PC-9 (cell line): ENCODE measurements at regions not wholly inside any gene's neighbourhood (a gene's known extent, or its start where the extent isn't known, plus 50 kb on each side); places are given as distances from the start of the nearest gene placed in this dataset.

Experiments
- BruUV-seq: library from RNA; stranded (reverse); fragments of 400-500 nt; replicated peaks from 2 replicates; lab custom pipeline; 2021; lab: Mats Ljungman, UMichigan
- CTCF ChIA-PET: fragments of 300-600 bp; sonication (Branson Sonifier 250); formaldehyde crosslinking; loops from one replicate; lab custom pipeline; 2022; ENCODE audit warnings: antibody characterized with exemption; lab: Charles Lee
- POLR2A ChIA-PET: fragments of 300-600 bp; sonication (Branson Sonifier 250); formaldehyde crosslinking; loops from one replicate; lab custom pipeline; 2022; ENCODE audit warnings: antibody characterized with exemption; ENCODE audit not compliant: unreplicated experiment; lab: Charles Lee
- DNase-seq, 2 experiments: peaks; one replicate each; pipeline versions ENCODE4 v3.0.0 to v3.0.0-alpha.2; 2015 to 2022; ENCODE audit warnings: mixed read lengths in 1 of 2
- H2AFZ ChIP-seq: fragments of 200-600 bp; sonication (generic); 2 replicates; pipeline ENCODE4 v1.8.1; 2017; ENCODE audit warnings: antibody characterized with exemption
- H3F3A ChIP-seq: fragments of 200-600 bp; sonication (generic); 2 replicates; pipeline ENCODE4 v1.8.1; 2017; ENCODE audit warnings: antibody characterized with exemption, mild to moderate bottlenecking, low read depth; ENCODE audit not compliant: insufficient read depth
- H3K27ac ChIP-seq: fragments of 200-600 bp; sonication (generic); 2 replicates; pipeline ENCODE4 v1.6.1; 2016; ENCODE audit warnings: mixed run types
- H3K27me3 ChIP-seq: fragments of 200-600 bp; sonication (generic); 2 replicates; pipeline ENCODE4 v1.6.1; 2016; ENCODE audit warnings: low read depth, mixed run types; ENCODE audit not compliant: insufficient read depth
- H3K36me3 ChIP-seq: fragments of 200-600 bp; sonication (generic); 2 replicates; pipeline ENCODE4 v1.6.1; 2016; ENCODE audit warnings: low read depth, mixed run types
- H3K4me1 ChIP-seq: fragments of 200-600 bp; sonication (generic); replicated peaks from 2 replicates; pipeline ENCODE4 v1.6.1; 2016; ENCODE audit warnings: mixed run types; ENCODE audit not compliant: insufficient read depth
- H3K4me2 ChIP-seq: fragments of 200-600 bp; sonication (generic); 2 replicates; pipeline ENCODE4 v1.6.1; 2017; ENCODE audit warnings: mixed run types
- H3K4me3 ChIP-seq: fragments of 200-600 bp; sonication (generic); 2 replicates; pipeline ENCODE4 v1.6.1; 2016; ENCODE audit warnings: mixed run types
- H3K79me2 ChIP-seq: fragments of 200-600 bp; sonication (generic); 2 replicates; pipeline ENCODE4 v1.6.1; 2017; ENCODE audit warnings: low read depth, mixed run types
- H3K9me2 ChIP-seq: fragments of 200-600 bp; sonication (generic); 2 replicates; pipeline ENCODE4 v1.8.1; 2017; ENCODE audit warnings: mild to moderate bottlenecking; ENCODE audit not compliant: insufficient read depth
- H3K9me3 ChIP-seq: fragments of 200-600 bp; sonication (generic); 2 replicates; pipeline ENCODE4 v1.8.1; 2016; ENCODE audit warnings: low read depth; ENCODE audit not compliant: insufficient read depth
- H4K20me1 ChIP-seq: fragments of 200-600 bp; sonication (generic); 2 replicates; pipeline ENCODE4 v1.8.1; 2017; ENCODE audit not compliant: insufficient read depth
- EZH2 ChIP-seq: fragments of 200-600 bp; sonication (generic); IDR thresholded peaks from 2 replicates; pipeline ENCODE4 v1.8.0; 2017; ENCODE audit warnings: antibody characterized with exemption, low read depth
- intact Hi-C: fragments of 100-400 bp; cut with micrococcal nuclease; formaldehyde crosslinking; loops from one replicate; pipeline ENCODE4 v1.10.0; 2022; ENCODE audit not compliant: unreplicated experiment
- TF ChIP-seq, protein P1 (sequence below): fragments of 200-600 bp; sonication (generic); conservative IDR thresholded peaks from 2 replicates; pipeline ENCODE4 v1.6.1; 2017; ENCODE audit warnings: mixed run types, antibody characterized with exemption, mild to moderate bottlenecking, moderate library complexity

DNA sequence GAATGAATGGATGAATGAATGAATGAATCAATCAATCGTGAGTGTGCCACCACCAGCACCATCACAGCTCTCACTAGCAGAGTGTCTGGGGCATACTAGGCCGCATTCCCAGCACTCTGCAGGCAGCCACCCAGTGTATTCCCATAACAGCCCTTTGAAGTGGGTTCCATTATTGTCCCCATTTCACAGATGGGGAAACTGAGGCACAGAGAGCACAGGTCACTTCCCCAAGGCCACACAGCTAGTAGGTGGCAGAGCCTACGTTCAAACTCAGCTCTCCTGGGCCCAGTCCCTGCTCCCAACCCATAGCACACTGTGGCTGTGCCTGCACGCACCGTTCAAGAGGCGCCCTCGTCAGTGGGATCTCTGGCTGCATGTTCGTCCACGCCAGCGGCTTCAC lies 88.1 kb downstream of the RFLNA start:
- Histone ChIP-seq H3K9me2 (no peaks in the 10 kb centered on the region), H3K4me3 (no peak overlapping the region), H3K9me3 (no peaks in the 10 kb centered on the region), H3K4me1 (peaks cover 52% of the 10 kb centered on the region), H3F3A (peaks cover 69% of the 10 kb centered on the region; the same call in 1 of the 2 replicates), H3K79me2 (peaks cover 97% of the 10 kb centered on the region), H3K4me2 (peak overlapping the region; percentile 100), H3K27me3 (no peaks in the 10 kb centered on the region), H2AFZ (no peak overlapping the region), H3K36me3 (peaks cover 30% of the 10 kb centered on the region), H3K27ac (peak overlapping the region; percentile 53), H4K20me1 (peaks cover 40% of the 10 kb centered on the region)
- no peak for TF ChIP-seq EZH2
- TF ChIP-seq, protein P1, sequence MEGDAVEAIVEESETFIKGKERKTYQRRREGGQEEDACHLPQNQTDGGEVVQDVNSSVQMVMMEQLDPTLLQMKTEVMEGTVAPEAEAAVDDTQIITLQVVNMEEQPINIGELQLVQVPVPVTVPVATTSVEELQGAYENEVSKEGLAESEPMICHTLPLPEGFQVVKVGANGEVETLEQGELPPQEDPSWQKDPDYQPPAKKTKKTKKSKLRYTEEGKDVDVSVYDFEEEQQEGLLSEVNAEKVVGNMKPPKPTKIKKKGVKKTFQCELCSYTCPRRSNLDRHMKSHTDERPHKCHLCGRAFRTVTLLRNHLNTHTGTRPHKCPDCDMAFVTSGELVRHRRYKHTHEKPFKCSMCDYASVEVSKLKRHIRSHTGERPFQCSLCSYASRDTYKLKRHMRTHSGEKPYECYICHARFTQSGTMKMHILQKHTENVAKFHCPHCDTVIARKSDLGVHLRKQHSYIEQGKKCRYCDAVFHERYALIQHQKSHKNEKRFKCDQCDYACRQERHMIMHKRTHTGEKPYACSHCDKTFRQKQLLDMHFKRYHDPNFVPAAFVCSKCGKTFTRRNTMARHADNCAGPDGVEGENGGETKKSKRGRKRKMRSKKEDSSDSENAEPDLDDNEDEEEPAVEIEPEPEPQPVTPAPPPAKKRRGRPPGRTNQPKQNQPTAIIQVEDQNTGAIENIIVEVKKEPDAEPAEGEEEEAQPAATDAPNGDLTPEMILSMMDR = no peak
- intact Hi-C loops = no loop called here
- no peak for DNase-seq
- no TSS peak for BruUV-seq
- POLR2A ChIA-PET = no interaction called here
- CTCF ChIA-PET = no interaction called here

DNA sequence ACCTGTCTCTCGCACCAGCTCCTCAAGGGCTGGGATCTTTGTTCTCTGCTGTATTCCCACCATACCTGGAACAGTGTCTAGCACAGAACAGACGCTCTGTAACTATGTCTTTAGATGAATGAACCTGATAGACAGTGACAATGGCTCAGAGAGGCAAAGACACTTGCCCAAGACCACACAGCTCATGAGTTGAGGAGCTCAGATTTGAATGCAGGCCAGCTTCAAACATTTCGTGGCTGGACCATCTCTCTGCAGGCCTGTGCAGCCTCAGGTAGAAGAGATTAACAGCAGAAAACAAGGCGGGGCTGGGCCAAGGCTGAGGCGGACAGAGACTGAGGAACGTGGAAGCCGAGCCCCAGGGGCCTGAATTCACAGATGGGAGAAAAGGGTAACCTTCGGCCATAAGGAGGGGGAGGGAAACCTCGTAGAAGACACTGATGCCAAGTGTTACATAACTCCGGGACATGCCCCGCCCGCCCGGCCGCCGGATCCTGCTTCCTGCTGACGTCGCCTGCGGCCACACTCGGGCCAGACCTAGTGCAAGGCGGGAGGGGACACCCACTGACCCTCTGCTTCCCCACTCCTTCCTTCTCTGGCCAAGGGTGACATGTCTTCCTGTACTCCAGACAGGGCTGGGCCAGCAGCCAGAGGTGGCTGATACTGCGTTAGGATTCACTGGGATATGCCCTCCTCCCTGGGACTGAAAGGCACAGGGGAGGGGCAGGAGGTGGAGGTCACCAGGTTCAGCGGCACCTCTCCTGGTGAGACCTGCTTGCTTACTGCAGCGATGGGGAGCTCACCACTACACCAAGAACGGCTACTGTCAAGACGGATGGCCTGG lies 86.8 kb downstream of the RFLNA start:
- Histone ChIP-seq H3K36me3 (peaks cover 39% of the 10 kb centered on the region), H4K20me1 (peaks cover 52% of the 10 kb centered on the region), H3K9me2 (no peaks in the 10 kb centered on the region), H3K4me2 (peak overlapping the region; percentile 100), H2AFZ (no peak overlapping the region), H3K4me3 (no peak overlapping the region), H3K9me3 (no peaks in the 10 kb centered on the region), H3K27ac (peak overlapping the region; percentile 53), H3K4me1 (peaks cover 52% of the 10 kb centered on the region), H3K27me3 (no peaks in the 10 kb centered on the region), H3K79me2 (peaks cover 98% of the 10 kb centered on the region), H3F3A (peaks cover 76% of the 10 kb centered on the region; the same call in 1 of the 2 replicates)
- peak; percentile 95 to 99 for DNase-seq
- TF ChIP-seq, protein P1 = no peak
- no peak for TF ChIP-seq EZH2
- no TSS peak for BruUV-seq
- intact Hi-C loops = loop anchor here (1.0 kb wide), 2 partner anchors 12 to 60 kb away; no protein-coding TSS in a partner anchor
- POLR2A ChIA-PET = interaction anchor here (0.6 to 0.8 kb wide), 3 partner anchors 12 to 49 kb away, joined by 3 to 11 read pairs (median 3); no protein-coding TSS in a partner anchor
- CTCF ChIA-PET = interaction anchor here (0.6 kb wide), 1 partner anchor 12 kb away, joined by 3 read pairs; no protein-coding TSS in a partner anchor

DNA sequence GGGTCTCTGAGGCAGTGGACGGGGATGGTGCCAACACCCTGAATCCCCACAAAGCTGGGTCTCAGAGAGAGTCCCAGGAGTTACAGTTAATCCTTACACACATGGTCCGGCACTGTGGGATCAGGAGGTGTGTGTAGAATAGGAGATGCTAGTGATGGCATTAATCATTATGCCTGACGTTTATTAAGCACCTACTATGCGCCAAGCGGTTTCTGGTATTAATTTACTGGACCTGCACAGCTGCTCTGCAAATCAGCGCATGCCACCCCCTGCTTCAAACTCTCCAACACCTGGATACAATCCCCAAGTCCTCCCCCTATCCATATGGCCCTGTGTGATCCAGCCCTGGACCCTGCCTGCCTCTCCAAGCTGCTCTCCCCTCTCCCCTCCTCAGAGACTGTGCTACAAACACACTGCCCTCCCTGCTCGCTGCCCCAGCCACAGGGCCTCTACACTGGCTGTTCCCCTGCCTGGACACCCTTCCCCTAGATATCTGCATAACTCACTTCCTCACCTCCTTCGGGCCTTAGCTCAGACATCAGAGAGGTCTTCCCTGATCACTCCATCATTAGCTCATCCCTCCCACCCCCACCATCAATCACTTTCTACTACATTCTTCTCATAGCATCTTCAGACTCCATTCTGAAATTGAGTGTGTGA lies 86.0 kb downstream of the RFLNA start:
- CTCF ChIA-PET = interaction anchor here (0.5 kb wide), 1 partner anchor 42 kb away, joined by 3 read pairs; no protein-coding TSS in a partner anchor
- Histone ChIP-seq H3K79me2 (peaks cover 94% of the 10 kb centered on the region), H3K4me2 (peak overlapping the region; percentile 100)

More for the DNA sequence above, 86.0 kb downstream of the RFLNA start:
- Histone ChIP-seq H3F3A (peaks cover 73% of the 10 kb centered on the region; the same call in 1 of the 2 replicates), H3K36me3 (peaks cover 40% of the 10 kb centered on the region), H3K9me3 (no peaks in the 10 kb centered on the region), H3K4me1 (peaks cover 50% of the 10 kb centered on the region), H3K27me3 (no peaks in the 10 kb centered on the region), H3K27ac (peak overlapping the region; percentile 13; the same call in 1 of the 2 replicates), H3K4me3 (no peak overlapping the region), H4K20me1 (peaks cover 60% of the 10 kb centered on the region), H3K9me2 (no peaks in the 10 kb centered on the region), H2AFZ (no peak overlapping the region)
- DNase-seq = no peak
- POLR2A ChIA-PET = interaction anchor here (0.6 to 0.8 kb wide), 2 partner anchors 11 to 34 kb away, joined by 3 to 11 read pairs; no protein-coding TSS in a partner anchor
- TF ChIP-seq, protein P1 = no peak
- TF ChIP-seq EZH2 = no peak
- intact Hi-C loops = loop anchor here (1.0 kb wide), 1 partner anchor 12 kb away; no protein-coding TSS in a partner anchor
- BruUV-seq = no TSS peak
